Endodermal cell (in vitro differentiated cells): ENCODE measurements at regions not wholly inside any gene's neighbourhood (a gene's known extent, or its start where the extent isn't known, plus 50 kb on each side); places are given as distances from the start of the nearest gene placed in this dataset.

Experiments used
- DNase-seq: peaks from one replicate; pipeline ENCODE4 v3.0.0-alpha.2; 2017
- H3K27ac ChIP-seq: 2 replicates; pipeline ENCODE4 v1.5.1; 2013; ENCODE audit warnings: mild to moderate bottlenecking, low read depth, low read length, moderate library complexity
- H3K27me3 ChIP-seq: 2 replicates; pipeline ENCODE4 v1.6.1; 2013; ENCODE audit warnings: mild to moderate bottlenecking, low read length, moderate library complexity; ENCODE audit not compliant: insufficient read depth, control insufficient read depth, poor library complexity, severe bottlenecking
- H3K36me3 ChIP-seq: 2 replicates; pipeline ENCODE4 v1.7.0; 2013; ENCODE audit warnings: mild to moderate bottlenecking, low read length, moderate library complexity; ENCODE audit not compliant: control insufficient read depth, insufficient read depth
- H3K4me1 ChIP-seq: one replicate; pipeline ENCODE4 v1.7.0; 2013; ENCODE audit warnings: low read length; ENCODE audit not compliant: control insufficient read depth, insufficient read depth
- H3K4me3 ChIP-seq: 2 replicates; pipeline ENCODE4 v1.5.1; 2013; ENCODE audit warnings: mild to moderate bottlenecking, low read length, moderate library complexity
- H3K9ac ChIP-seq: 2 replicates; pipeline ENCODE4 v1.6.1; 2013; ENCODE audit warnings: mild to moderate bottlenecking, low read length, moderate library complexity; ENCODE audit not compliant: poor library complexity, severe bottlenecking; ENCODE audit errors: extremely low read depth
- H3K9me3 ChIP-seq: 2 replicates; pipeline ENCODE4 v1.6.1; 2013; ENCODE audit warnings: mild to moderate bottlenecking, low read length, moderate library complexity; ENCODE audit not compliant: control insufficient read depth
- H3K27ac Mint-ChIP-seq: 2 replicates; pipeline ENCODE4 v1.8.0; 2020; ENCODE audit warnings: mixed read lengths
- H3K27me3 Mint-ChIP-seq: 2 replicates; pipeline ENCODE4 v1.8.0; 2021; ENCODE audit warnings: mild to moderate bottlenecking, mixed read lengths; ENCODE audit not compliant: insufficient read depth
- H3K36me3 Mint-ChIP-seq: 2 replicates; pipeline ENCODE4 v1.8.0; 2020; ENCODE audit warnings: low read depth, mixed read lengths
- H3K4me1 Mint-ChIP-seq: 2 replicates; pipeline ENCODE4 v1.8.0; 2020; ENCODE audit warnings: mixed read lengths
- H3K4me3 Mint-ChIP-seq: 2 replicates; pipeline ENCODE4 v1.8.0; 2020; ENCODE audit warnings: mild to moderate bottlenecking, moderate library complexity, mixed read lengths
- H3K9me3 Mint-ChIP-seq: 2 replicates; pipeline ENCODE4 v1.8.0; 2020; ENCODE audit warnings: mild to moderate bottlenecking, mixed read lengths
- CTCF ChIP-seq: fragments of 200-600 bp; sonication (generic); conservative IDR thresholded peaks from 2 replicates; pipeline ENCODE4 v1.5.0; 2021; ENCODE audit warnings: antibody characterized with exemption, mild to moderate bottlenecking
- WGBS, 2 experiments: methylation state at CpG; one replicate each; pipeline versions ENCODE4 v1.1.5 to v1.1.7; 2013; ENCODE audit warnings: missing lambda C conversion rate in 2 of 2, mixed read lengths in 1 of 2; ENCODE audit not compliant: insufficient coverage in 1 of 2, insufficient read length in 1 of 2; 5-methylcytosine and 5-hydroxymethylcytosine counted together

- Histone ChIP-seq H3K4me1 (no peaks in the 10 kb centered on the region), H3K4me3 (no peak overlapping the region), H3K9ac (no peak overlapping the region), H3K36me3 (no peaks in the 10 kb centered on the region), H3K9me3 (no peaks in the 10 kb centered on the region), H3K27ac (no peak overlapping the region), H3K27me3 (no peaks in the 10 kb centered on the region)
- Mint-ChIP-seq H3K9me3 (no peaks in the 10 kb centered on the region), H3K27me3 (no peaks in the 10 kb centered on the region), H3K27ac (no peak overlapping the region), H3K36me3 (no peaks in the 10 kb centered on the region), H3K4me1 (no peaks in the 10 kb centered on the region), H3K4me3 (no peak overlapping the region)
- no peak for TF ChIP-seq CTCF
- 82 to 93% methylated on average over 3 to 5 of the region's 5 CpGs for WGBS, 2 experiments
- no peak for DNase-seq
These were observed 127.1 kb upstream of the ANO3 start for GRCh38 chr11:26204839-26205238.

GRCh38 chr11:26219183-26220117 is 112.5 kb upstream of the ANO3 start:
- no peaks in the 10 kb centered on the region for H3K36me3 ChIP-seq
- H3K9me3 ChIP-seq: no peaks in the 10 kb centered on the region
- no peak for TF ChIP-seq CTCF
- DNase-seq: no peak
- H3K4me3 ChIP-seq: no peak overlapping the region
- H3K27me3 ChIP-seq: no peaks in the 10 kb centered on the region
- H3K9ac ChIP-seq: no peak overlapping the region
- 75 to 78% methylated on average over 2 to 4 of the region's 4 CpGs for WGBS, 2 experiments
- peaks cover 2% of the 10 kb centered on the region for H3K9me3 Mint-ChIP-seq
- H3K27ac Mint-ChIP-seq: no peak overlapping the region
- no peaks in the 10 kb centered on the region for H3K36me3 Mint-ChIP-seq
- H3K27me3 Mint-ChIP-seq: no peaks in the 10 kb centered on the region
- H3K27ac ChIP-seq: no peak overlapping the region
- H3K4me3 Mint-ChIP-seq: no peak overlapping the region
- no peaks in the 10 kb centered on the region for H3K4me1 Mint-ChIP-seq
- no peaks in the 10 kb centered on the region for H3K4me1 ChIP-seq

- no peaks in the 10 kb centered on the region for H3K27me3 Mint-ChIP-seq
- DNase-seq: no peak
- Histone ChIP-seq H3K9ac (no peak overlapping the region), H3K27me3 (no peaks in the 10 kb centered on the region), H3K4me1 (no peaks in the 10 kb centered on the region), H3K9me3 (no peaks in the 10 kb centered on the region), H3K36me3 (no peaks in the 10 kb centered on the region), H3K4me3 (no peak overlapping the region), H3K27ac (no peak overlapping the region)
- no peak overlapping the region for H3K27ac Mint-ChIP-seq
- H3K4me1 Mint-ChIP-seq: no peaks in the 10 kb centered on the region
- 91% methylated on average over 1 of the region's 1 CpG; no CpG with 5 or more reads in 1 of the 2 experiments for WGBS, 2 experiments
- peaks cover 2% of the 10 kb centered on the region for H3K9me3 Mint-ChIP-seq
- H3K36me3 Mint-ChIP-seq: no peaks in the 10 kb centered on the region
- TF ChIP-seq CTCF: no peak
- H3K4me3 Mint-ChIP-seq: no peak overlapping the region
These were observed 106.3 kb upstream of the ANO3 start for GRCh38 chr11:26225646-26226045.
